Trophoblast cell (in vitro differentiated cells and primary cell): ENCODE measurements at regions not wholly inside any gene's neighbourhood (a gene's known extent, or its start where the extent isn't known, plus 50 kb on each side); places are given as distances from the start of the nearest gene placed in this dataset.

ENCODE experiments used
- DNase-seq, 2 donors: peaks; one replicate each; pipeline ENCODE4 v3.0.0-alpha.2; 2016
- H2AFZ ChIP-seq: 2 replicates; pipeline ENCODE4 v1.6.1; 2013; ENCODE audit warnings: low read length, moderate library complexity, mild to moderate bottlenecking; ENCODE audit not compliant: insufficient read depth, poor library complexity
- H2AK5ac ChIP-seq: 2 replicates; pipeline ENCODE4 v1.6.1; 2013; ENCODE audit warnings: mild to moderate bottlenecking, low read length
- H2BK120ac ChIP-seq: 2 replicates; pipeline ENCODE4 v1.6.1; 2013; ENCODE audit warnings: low read length, mild to moderate bottlenecking, moderate library complexity; ENCODE audit not compliant: insufficient read depth, poor library complexity
- H2BK12ac ChIP-seq: 2 replicates; pipeline ENCODE4 v1.6.1; 2013; ENCODE audit warnings: mild to moderate bottlenecking, low read length, moderate library complexity
- H2BK5ac ChIP-seq: 2 replicates; pipeline ENCODE4 v1.6.1; 2013; ENCODE audit warnings: low read length, low read depth, moderate library complexity, mild to moderate bottlenecking; ENCODE audit not compliant: poor library complexity
- H3K14ac ChIP-seq: 2 replicates; pipeline ENCODE4 v1.6.1; 2013; ENCODE audit warnings: mild to moderate bottlenecking, low read length
- H3K18ac ChIP-seq: 2 replicates; pipeline ENCODE4 v1.6.1; 2013; ENCODE audit warnings: mild to moderate bottlenecking, low read length
- H3K23ac ChIP-seq: 2 replicates; pipeline ENCODE4 v1.6.1; 2013; ENCODE audit warnings: low read length
- H3K27ac ChIP-seq: 2 replicates; pipeline ENCODE4 v1.5.1; 2013; ENCODE audit warnings: low read depth, mild to moderate bottlenecking, inconsistent platforms, low read length, moderate library complexity
- H3K27me3 ChIP-seq: 2 replicates; pipeline ENCODE4 v1.6.1; 2013; ENCODE audit warnings: inconsistent platforms, mild to moderate bottlenecking, low read length, moderate library complexity; ENCODE audit not compliant: insufficient read depth
- H3K36me3 ChIP-seq, 2 experiments: 1 replicate in 1 of 2; 2 replicates in 1 of 2; pipeline ENCODE4 v1.6.1; 2013; ENCODE audit warnings: low read length in 2 of 2, mild to moderate bottlenecking in 2 of 2, moderate library complexity in 1 of 2; ENCODE audit not compliant: insufficient read depth in 2 of 2, control insufficient read depth in 1 of 2
- H3K4ac ChIP-seq: 2 replicates; pipeline ENCODE4 v1.6.1; 2013; ENCODE audit warnings: low read depth, mild to moderate bottlenecking, low read length, moderate library complexity
- H3K4me1 ChIP-seq, 2 experiments: 1 replicate in 1 of 2; 2 replicates in 1 of 2; pipeline ENCODE4 v1.6.1; 2013; ENCODE audit warnings: low read length in 2 of 2, mild to moderate bottlenecking in 2 of 2, moderate library complexity in 1 of 2; ENCODE audit not compliant: insufficient read depth in 2 of 2, control insufficient read depth in 1 of 2
- H3K4me2 ChIP-seq: 2 replicates; pipeline ENCODE4 v1.6.1; 2013; ENCODE audit warnings: inconsistent platforms, mild to moderate bottlenecking, low read length, moderate library complexity
- H3K4me3 ChIP-seq: 2 replicates; pipeline ENCODE4 v1.5.1; 2013; ENCODE audit warnings: mild to moderate bottlenecking, low read depth, low read length, inconsistent platforms
- H3K79me1 ChIP-seq: one replicate; pipeline ENCODE4 v1.6.1; 2013; ENCODE audit warnings: low read length
- H3K79me2 ChIP-seq: 2 replicates; pipeline ENCODE4 v1.6.1; 2013; ENCODE audit warnings: low read length, mild to moderate bottlenecking; ENCODE audit not compliant: control insufficient read depth, insufficient read depth, poor library complexity
- H3K9ac ChIP-seq: 2 replicates; pipeline ENCODE4 v1.6.1; 2013; ENCODE audit warnings: mild to moderate bottlenecking, low read length
- H3K9me3 ChIP-seq: 2 replicates; pipeline ENCODE4 v1.6.1; 2013; ENCODE audit warnings: low read depth, mild to moderate bottlenecking, control low read depth, inconsistent platforms, low read length; ENCODE audit not compliant: insufficient read depth
- H4K12ac ChIP-seq: 2 replicates; pipeline ENCODE4 v1.6.1; 2013; ENCODE audit warnings: low read depth, mild to moderate bottlenecking, low read length, moderate library complexity
- H4K8ac ChIP-seq: 2 replicates; pipeline ENCODE4 v1.6.1; 2013; ENCODE audit warnings: low read depth, mild to moderate bottlenecking, low read length, moderate library complexity
- H4K91ac ChIP-seq: one replicate; pipeline ENCODE4 v1.6.1; 2013; ENCODE audit warnings: low read depth, mild to moderate bottlenecking, low read length, moderate library complexity
- WGBS: extraction: QIAGEN DNeasy Blood & Tissue Kit; methylation state at CpG from one replicate; pipeline ENCODE4 v1.1.7; 2013; ENCODE audit warnings: missing lambda C conversion rate; ENCODE audit not compliant: insufficient read length, insufficient coverage; ENCODE audit errors: extremely low coverage; 5-methylcytosine and 5-hydroxymethylcytosine counted together

GRCh38 chr15:98568382-98569017, 79.8 kb upstream of the IGF1R start:
- WGBS = no CpG with 5 or more reads among the region's 3 CpGs
- no peak overlapping the region for H2BK12ac ChIP-seq
- H4K8ac ChIP-seq = no peak overlapping the region
- no peak overlapping the region for H3K9ac ChIP-seq
- no peak overlapping the region for H3K27ac ChIP-seq
- peaks cover 2% of the 10 kb centered on the region for H3K9me3 ChIP-seq
- H3K4me3 ChIP-seq = no peak overlapping the region
- H2AK5ac ChIP-seq = no peak overlapping the region
- H2BK5ac ChIP-seq = no peak overlapping the region
- no peak overlapping the region for H4K12ac ChIP-seq
- DNase-seq = peak in 1 of 2 donors; percentile 57
- H3K4ac ChIP-seq = no peak overlapping the region
- H3K4me1 ChIP-seq = no peaks in the 10 kb centered on the region
- no peaks in the 10 kb centered on the region for H3K36me3 ChIP-seq
- H3K79me1 ChIP-seq = peaks cover 2% of the 10 kb centered on the region
- H3K4me2 ChIP-seq = no peak overlapping the region
- H2AFZ ChIP-seq = no peak overlapping the region
- no peak overlapping the region for H3K18ac ChIP-seq
- H3K27me3 ChIP-seq = no peaks in the 10 kb centered on the region
- no peak overlapping the region for H3K23ac ChIP-seq
- H3K79me2 ChIP-seq = no peaks in the 10 kb centered on the region
- no peak overlapping the region for H4K91ac ChIP-seq
- no peak overlapping the region for H3K14ac ChIP-seq
- H2BK120ac ChIP-seq = no peak overlapping the region

- no peak overlapping the region for H3K4me2 ChIP-seq
- no peak overlapping the region for H3K18ac ChIP-seq
- no peak overlapping the region for H2BK120ac ChIP-seq
- no peak overlapping the region for H3K4ac ChIP-seq
- H2BK12ac ChIP-seq = no peak overlapping the region
- H3K27ac ChIP-seq = no peak overlapping the region
- no CpG with 5 or more reads among the region's 3 CpGs for WGBS
- H3K27me3 ChIP-seq = no peaks in the 10 kb centered on the region
- no peaks in the 10 kb centered on the region for H3K4me1 ChIP-seq
- no peak overlapping the region for H3K23ac ChIP-seq
- no peak overlapping the region for H4K8ac ChIP-seq
- no peak overlapping the region for H2AK5ac ChIP-seq
- H3K9ac ChIP-seq = no peak overlapping the region
- no peak overlapping the region for H4K91ac ChIP-seq
- H2AFZ ChIP-seq = no peak overlapping the region
- peaks cover 2% of the 10 kb centered on the region for H3K9me3 ChIP-seq
- no peaks in the 10 kb centered on the region for H3K79me2 ChIP-seq
- no peaks in the 10 kb centered on the region for H3K36me3 ChIP-seq
- H3K79me1 ChIP-seq = peaks cover 2% of the 10 kb centered on the region
- no peak overlapping the region for H2BK5ac ChIP-seq
- H3K4me3 ChIP-seq = no peak overlapping the region
- DNase-seq = no peak
- no peak overlapping the region for H3K14ac ChIP-seq
- no peak overlapping the region for H4K12ac ChIP-seq
Measured at GRCh38 chr15:98570119-98570518, 78.2 kb upstream of the IGF1R start.

- Histone ChIP-seq H2AK5ac (no peak overlapping the region), H4K91ac (no peak overlapping the region), H2BK120ac (peak overlapping the region; percentile 34), H3K27ac (no peak overlapping the region), H3K4ac (no peak overlapping the region), H3K14ac (no peak overlapping the region), H3K9ac (no peak overlapping the region), H3K4me1 (peaks cover 4% of the 10 kb centered on the region in 2 experiments), H2BK5ac (peak overlapping the region; percentile 41), H3K18ac (no peak overlapping the region), H3K36me3 (no peaks in the 10 kb centered on the region), H2BK12ac (peak overlapping the region; percentile 39), H3K23ac (no peak overlapping the region), H2AFZ (no peak overlapping the region), H3K9me3 (no peaks in the 10 kb centered on the region), H3K4me3 (no peak overlapping the region), H3K4me2 (peak overlapping the region; percentile 35), H4K12ac (no peak overlapping the region), H4K8ac (no peak overlapping the region), H3K27me3 (no peaks in the 10 kb centered on the region), H3K79me2 (peaks cover 2% of the 10 kb centered on the region), H3K79me1 (no peaks in the 10 kb centered on the region)
- no CpG with 5 or more reads among the region's 11 CpGs for WGBS
- peak; percentile 44 to 52 for DNase-seq
Measured at GRCh38 chr15:98580572-98580971, 67.8 kb upstream of the IGF1R start.

- no peak overlapping the region for H3K4me2 ChIP-seq
- no peak overlapping the region for H3K14ac ChIP-seq
- H4K12ac ChIP-seq = no peak overlapping the region
- H3K4me1 ChIP-seq = peaks cover 4% of the 10 kb centered on the region in 2 experiments
- no peak overlapping the region for H2AFZ ChIP-seq
- H3K27ac ChIP-seq = no peak overlapping the region
- no peak overlapping the region for H2AK5ac ChIP-seq
- H2BK5ac ChIP-seq = no peak overlapping the region
- H3K36me3 ChIP-seq = no peaks in the 10 kb centered on the region
- H3K9ac ChIP-seq = no peak overlapping the region
- H3K18ac ChIP-seq = no peak overlapping the region
- H3K79me1 ChIP-seq = no peaks in the 10 kb centered on the region
- H3K4me3 ChIP-seq = no peak overlapping the region
- no peak overlapping the region for H2BK120ac ChIP-seq
- no peak for DNase-seq
- no peak overlapping the region for H2BK12ac ChIP-seq
- H3K27me3 ChIP-seq = no peaks in the 10 kb centered on the region
- no peak overlapping the region for H4K8ac ChIP-seq
- H3K23ac ChIP-seq = no peak overlapping the region
- H3K9me3 ChIP-seq = no peaks in the 10 kb centered on the region
- WGBS = no CpG with 5 or more reads among the region's 5 CpGs
- no peak overlapping the region for H3K4ac ChIP-seq
- H4K91ac ChIP-seq = no peak overlapping the region
- peaks cover 2% of the 10 kb centered on the region for H3K79me2 ChIP-seq
Measured at GRCh38 chr15:98581715-98582114, 66.6 kb upstream of the IGF1R start.
